Endothelial cell of umbilical vein (primary cell): ENCODE measurements at regions not wholly inside any gene's neighbourhood (a gene's known extent, or its start where the extent isn't known, plus 50 kb on each side); places are given as distances from the start of the nearest gene placed in this dataset.

Source experiments
- TF ChIP-seq, protein P1 (sequence below), 2 donors: IDR thresholded peaks; 1 replicate in 1 of 2; 2 replicates in 1 of 2; pipeline ENCODE4 v1.5.1; 2011; ENCODE audit warnings: low read length in 2 of 2, mild to moderate bottlenecking in 2 of 2, moderate library complexity in 2 of 2, control low read depth in 1 of 2, inconsistent platforms in 1 of 2, low read depth in 1 of 2; ENCODE audit not compliant: insufficient read depth in 1 of 2; ENCODE audit errors: extremely low read depth in 1 of 2
- TF ChIP-seq, protein P2 (sequence below): IDR thresholded peaks from 2 replicates; pipeline ENCODE4 v1.6.1; 2011; ENCODE audit not compliant: insufficient read depth, insufficient read length

DNA sequence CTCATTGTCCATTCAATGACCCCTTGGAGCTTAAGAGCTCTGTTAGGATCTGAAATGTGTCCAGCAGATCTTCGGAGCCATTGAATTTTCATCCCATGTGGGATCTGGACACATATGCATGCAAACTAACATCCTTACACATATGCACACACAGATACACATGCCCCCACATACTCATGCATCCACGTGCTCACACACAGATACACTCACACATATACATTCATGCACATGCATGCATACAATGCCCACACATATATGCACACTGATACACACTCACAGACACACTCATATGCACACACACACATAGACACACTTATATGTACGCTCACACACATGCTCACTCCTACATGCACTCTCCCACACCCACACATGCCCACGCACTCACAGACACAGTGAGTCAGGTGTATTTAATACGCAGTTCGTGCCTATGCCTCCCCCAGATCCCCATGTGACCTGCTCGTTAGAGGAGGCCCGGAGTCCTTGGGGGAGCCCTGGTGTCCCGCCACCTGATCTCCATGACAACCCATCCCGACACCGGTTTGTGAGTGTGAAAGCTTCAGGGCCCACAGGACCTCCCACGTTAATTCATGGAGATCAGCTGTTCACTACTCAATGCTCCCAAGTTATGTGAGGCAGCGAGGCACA is 121.9 kb upstream of the SULF2 start:
- TF ChIP-seq, protein P1, sequence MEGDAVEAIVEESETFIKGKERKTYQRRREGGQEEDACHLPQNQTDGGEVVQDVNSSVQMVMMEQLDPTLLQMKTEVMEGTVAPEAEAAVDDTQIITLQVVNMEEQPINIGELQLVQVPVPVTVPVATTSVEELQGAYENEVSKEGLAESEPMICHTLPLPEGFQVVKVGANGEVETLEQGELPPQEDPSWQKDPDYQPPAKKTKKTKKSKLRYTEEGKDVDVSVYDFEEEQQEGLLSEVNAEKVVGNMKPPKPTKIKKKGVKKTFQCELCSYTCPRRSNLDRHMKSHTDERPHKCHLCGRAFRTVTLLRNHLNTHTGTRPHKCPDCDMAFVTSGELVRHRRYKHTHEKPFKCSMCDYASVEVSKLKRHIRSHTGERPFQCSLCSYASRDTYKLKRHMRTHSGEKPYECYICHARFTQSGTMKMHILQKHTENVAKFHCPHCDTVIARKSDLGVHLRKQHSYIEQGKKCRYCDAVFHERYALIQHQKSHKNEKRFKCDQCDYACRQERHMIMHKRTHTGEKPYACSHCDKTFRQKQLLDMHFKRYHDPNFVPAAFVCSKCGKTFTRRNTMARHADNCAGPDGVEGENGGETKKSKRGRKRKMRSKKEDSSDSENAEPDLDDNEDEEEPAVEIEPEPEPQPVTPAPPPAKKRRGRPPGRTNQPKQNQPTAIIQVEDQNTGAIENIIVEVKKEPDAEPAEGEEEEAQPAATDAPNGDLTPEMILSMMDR (IDR thresholded peaks at IDR 0.05; ENCODE audit: extremely low read depth in 1 of 2, insufficient read depth in 1 of 2, low read depth in 1 of 2, low read length in 2 of 2): no peak
- TF ChIP-seq, protein P2, sequence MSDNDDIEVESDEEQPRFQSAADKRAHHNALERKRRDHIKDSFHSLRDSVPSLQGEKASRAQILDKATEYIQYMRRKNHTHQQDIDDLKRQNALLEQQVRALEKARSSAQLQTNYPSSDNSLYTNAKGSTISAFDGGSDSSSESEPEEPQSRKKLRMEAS: no peak
